ELF-1 (cell line): ENCODE measurements at regions not wholly inside any gene's neighbourhood (a gene's known extent, or its start where the extent isn't known, plus 50 kb on each side); places are given as distances from the start of the nearest gene placed in this dataset.
"Not testable (repeated sequence)": the region's sequence is repeated elsewhere in the genome, so short reads cannot be mapped to it uniquely, and the experiment has no call there.

Experiments
- DNase-seq: peaks from one replicate; pipeline ENCODE4 v3.0.0-alpha.2; 2016; ENCODE audit warnings: low read depth, low spot score

DNA sequence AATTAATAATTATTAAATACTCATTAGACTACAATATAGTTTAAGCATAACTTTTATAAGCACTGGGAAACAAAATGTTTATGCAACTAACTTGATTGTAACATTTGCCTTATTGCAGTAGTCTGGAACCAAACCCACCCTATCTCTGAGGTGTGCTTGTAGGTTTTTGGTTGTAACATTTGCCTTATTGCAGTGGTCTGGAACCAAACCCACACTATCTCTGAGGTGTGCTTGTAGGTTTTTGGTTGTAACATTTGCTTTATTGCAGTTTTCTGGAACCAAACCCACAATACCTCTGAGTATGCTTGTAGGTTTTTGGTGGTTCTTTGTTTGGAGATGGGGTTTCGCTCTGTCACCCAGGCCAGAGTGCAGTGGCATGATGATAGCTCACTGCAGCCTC, 1376.4 kb upstream of the DEFB115 start:
- not testable (repeated sequence) for DNase-seq

DNA sequence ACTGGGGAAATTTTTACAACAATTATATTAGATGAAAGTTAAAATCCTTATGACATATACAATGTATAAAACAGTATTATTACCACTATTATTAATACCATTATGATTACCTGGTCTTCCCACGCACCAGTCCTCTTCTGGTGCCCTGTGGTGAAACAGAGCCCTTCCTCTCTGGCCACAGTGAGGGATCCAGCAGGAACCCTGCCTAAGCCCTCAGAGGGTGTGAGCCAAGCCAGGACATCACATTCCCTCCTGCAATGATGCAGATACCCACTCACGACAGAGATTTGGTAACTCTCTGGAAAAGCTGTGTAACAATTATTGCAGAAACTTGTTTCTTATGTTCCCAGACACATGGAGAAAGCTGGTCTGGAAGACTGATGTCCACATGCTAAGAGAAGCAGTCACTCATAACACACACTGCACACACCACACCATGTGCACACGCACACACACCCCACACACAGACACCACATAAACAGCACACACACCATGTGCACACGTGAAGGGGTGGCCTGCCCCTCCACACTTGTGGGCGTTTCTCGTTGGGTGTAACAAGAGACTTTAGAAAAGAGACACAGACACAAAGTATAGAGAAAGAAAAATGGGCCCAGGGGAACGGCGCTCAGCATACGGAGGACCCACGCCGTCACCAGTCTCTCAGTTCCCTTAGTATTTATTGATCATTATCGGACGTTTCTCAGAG, 1373.8 kb upstream of the DEFB115 start:
- peak; percentile 57 for DNase-seq

DNA sequence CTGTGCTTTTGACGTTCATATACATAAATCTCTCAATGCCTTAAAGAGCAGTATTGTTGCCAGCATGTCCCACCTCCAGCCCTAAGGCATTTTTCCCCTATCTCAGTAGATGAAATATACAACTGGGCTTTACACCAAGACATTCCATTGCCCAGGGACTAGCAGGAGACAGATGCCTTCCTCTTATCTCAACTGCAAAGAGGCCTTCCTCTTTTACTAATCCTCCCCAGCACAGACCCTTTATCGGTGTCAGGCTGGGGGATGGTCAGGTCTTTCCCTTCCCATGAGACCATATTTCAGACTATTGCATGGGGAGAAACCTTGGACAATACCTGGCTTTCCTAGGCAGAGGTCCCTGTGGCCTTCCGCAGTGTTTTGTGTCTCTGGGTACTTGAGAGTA, 1373.1 kb upstream of the DEFB115 start:
- DNase-seq: peak; percentile 89

DNA sequence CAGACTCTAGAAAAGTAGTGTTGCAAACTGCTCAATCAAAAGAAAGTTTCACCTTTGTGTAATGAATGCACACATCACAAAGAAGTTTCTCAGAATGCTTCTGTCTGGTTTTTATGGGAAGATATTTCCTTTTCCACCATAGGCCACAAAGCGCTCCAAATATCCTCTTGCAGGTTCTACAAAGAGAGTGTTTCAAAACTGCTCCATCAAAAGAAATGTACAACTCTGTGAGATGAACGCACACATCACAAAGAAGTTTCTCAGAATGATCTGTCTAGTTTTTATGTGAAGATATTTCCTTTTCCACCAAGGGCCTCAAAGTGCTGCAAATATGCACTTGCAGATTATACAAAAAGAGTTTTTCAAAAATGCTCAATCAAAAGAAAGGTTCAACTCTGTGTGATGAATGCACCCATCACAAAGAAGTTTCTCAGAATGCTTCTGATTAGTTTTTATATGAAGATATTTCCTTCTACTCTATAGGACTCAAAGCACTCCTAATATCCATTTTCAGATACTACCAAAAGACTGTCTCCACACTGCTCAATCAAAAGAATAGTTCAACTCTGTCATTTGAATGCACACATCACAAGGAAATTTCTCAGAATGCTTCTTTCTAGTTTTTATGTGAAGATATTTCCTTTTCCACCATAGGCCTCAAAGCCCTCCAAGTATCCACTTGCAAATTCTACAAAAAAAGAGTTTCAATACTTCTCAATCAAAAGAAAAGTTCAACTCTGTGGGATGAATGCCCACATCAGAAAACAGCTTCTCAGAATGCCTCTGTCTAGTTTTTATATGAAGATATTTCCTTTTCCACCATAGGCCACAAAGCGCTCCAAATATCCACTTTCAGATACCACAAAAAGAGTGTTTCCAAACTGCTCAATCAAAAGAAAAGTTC, 1371.9 kb upstream of the DEFB115 start:
- not testable (repeated sequence) for DNase-seq

DNA sequence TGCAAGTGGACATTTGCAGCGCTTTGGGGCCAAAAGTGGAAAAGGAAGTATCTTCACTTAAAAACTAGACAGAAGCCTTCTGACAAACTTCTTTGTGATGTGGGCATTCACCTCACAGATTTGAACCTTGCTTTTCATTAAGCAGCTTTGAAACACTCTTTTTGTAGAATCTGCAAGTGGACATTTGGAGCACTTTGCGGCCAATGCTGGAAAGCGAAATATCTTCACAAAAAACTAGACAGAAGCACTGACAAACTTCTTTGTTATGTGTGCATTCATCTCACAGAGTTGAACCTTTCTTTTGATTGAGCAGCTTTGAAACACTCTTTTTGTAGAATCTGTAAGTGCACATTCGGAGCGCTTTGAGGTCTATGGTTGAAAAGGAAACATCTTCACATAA, 1365.9 kb upstream of the DEFB115 start:
- not testable (repeated sequence) for DNase-seq
